HG02840 (cell line): ENCODE measurements at regions not wholly inside any gene's neighbourhood (a gene's known extent, or its start where the extent isn't known, plus 50 kb on each side); places are given as distances from the start of the nearest gene placed in this dataset.

Source experiments
- ATAC-seq: cut with Tn5 transposase; IDR thresholded peaks from one replicate; pipeline ENCODE4 v1.9.1; 2021; ENCODE audit warnings: mild to moderate bottlenecking, moderate library complexity, moderate number of reproducible peaks; ENCODE audit not compliant: unreplicated experiment, low FRiP score

- no peak for ATAC-seq
These were observed 57.9 kb upstream of the EPAS1 start for GRCh38 chr2:46239175-46239846.

DNA sequence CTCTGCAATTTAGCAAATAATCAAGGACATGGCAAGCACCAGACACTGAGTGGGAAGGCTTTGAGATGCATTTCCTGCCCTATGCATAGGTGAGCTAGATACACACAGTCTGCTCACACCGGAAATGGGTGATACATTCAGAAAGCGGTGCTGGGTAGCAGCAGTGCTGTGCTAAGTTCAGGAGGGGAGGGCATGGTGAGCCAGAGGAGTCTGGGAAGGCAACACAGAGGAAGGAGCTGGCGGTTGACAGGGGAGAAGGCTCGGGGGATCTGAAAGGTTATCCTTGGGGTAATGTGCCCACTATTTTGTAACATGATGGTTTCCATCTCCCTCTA, 57.4 kb upstream of the EPAS1 start:
- no peak for ATAC-seq

DNA sequence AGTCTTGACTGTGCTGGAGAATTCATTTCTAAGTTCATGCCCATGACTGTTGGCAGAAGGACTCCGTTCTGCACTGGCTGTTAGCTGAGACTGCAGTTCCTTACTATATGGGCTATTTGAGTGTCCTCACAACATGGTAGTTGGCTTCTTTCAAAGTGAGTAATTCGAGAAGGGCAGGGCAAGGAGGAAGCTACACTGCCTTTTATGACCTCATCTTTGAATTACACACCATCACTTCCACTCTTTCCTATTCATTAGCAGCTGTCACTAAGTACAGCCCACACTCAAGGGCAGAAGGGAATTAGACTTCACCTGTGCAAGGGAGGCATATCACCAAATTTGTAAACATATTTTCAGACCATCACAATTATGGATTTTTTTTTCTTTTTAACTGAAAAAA, 55.9 kb upstream of the EPAS1 start:
- ATAC-seq = no peak

- no peak for ATAC-seq
These were observed 51.3 kb upstream of the EPAS1 start for GRCh38 chr2:46245869-46246268.

- ATAC-seq = peak; percentile 89
These were observed 50.4 kb upstream of the EPAS1 start for GRCh38 chr2:46246790-46247189.
